HG03060 (cell line): ENCODE measurements at regions not wholly inside any gene's neighbourhood (a gene's known extent, or its start where the extent isn't known, plus 50 kb on each side); places are given as distances from the start of the nearest gene placed in this dataset.
"Not testable (repeated sequence)": the region's sequence is repeated elsewhere in the genome, so short reads cannot be mapped to it uniquely, and the experiment has no call there.

ENCODE experiments used
- ATAC-seq: cut with Tn5 transposase; IDR thresholded peaks from one replicate; pipeline ENCODE4 v1.9.1; 2021; ENCODE audit warnings: low read depth, moderate number of reproducible peaks; ENCODE audit not compliant: unreplicated experiment

GRCh38 chr5:51250957-51251356 is 132.3 kb upstream of the ISL1 start:
- ATAC-seq: not testable (repeated sequence)

GRCh38 chr5:51271261-51271660 is 112.0 kb upstream of the ISL1 start:
- ATAC-seq: no peak

GRCh38 chr5:51273021-51273420 is 110.2 kb upstream of the ISL1 start:
- ATAC-seq: no peak

GRCh38 chr5:51273871-51274270 is 109.4 kb upstream of the ISL1 start:
- no peak for ATAC-seq

GRCh38 chr5:51275428-51275827 is 107.8 kb upstream of the ISL1 start:
- no peak for ATAC-seq

- ATAC-seq: no peak
Measured at GRCh38 chr5:51276250-51276649, 107.0 kb upstream of the ISL1 start.

GRCh38 chr5:51278539-51278938 is 104.7 kb upstream of the ISL1 start:
- no peak for ATAC-seq

- ATAC-seq: no peak
Measured at GRCh38 chr5:51279983-51280706, 103.1 kb upstream of the ISL1 start.

- no peak for ATAC-seq
Measured at GRCh38 chr5:51286046-51286445, 97.2 kb upstream of the ISL1 start.

- no peak for ATAC-seq
Measured at GRCh38 chr5:51302343-51302742, 80.9 kb upstream of the ISL1 start.

GRCh38 chr5:51326844-51327243 is 56.4 kb upstream of the ISL1 start:
- no peak for ATAC-seq
